ENCODE measurements at regions not wholly inside any gene's neighbourhood (a gene's known extent, or its start where the extent isn't known, plus 50 kb on each side); places are given as distances from the start of the nearest gene placed in this dataset.

DNA sequence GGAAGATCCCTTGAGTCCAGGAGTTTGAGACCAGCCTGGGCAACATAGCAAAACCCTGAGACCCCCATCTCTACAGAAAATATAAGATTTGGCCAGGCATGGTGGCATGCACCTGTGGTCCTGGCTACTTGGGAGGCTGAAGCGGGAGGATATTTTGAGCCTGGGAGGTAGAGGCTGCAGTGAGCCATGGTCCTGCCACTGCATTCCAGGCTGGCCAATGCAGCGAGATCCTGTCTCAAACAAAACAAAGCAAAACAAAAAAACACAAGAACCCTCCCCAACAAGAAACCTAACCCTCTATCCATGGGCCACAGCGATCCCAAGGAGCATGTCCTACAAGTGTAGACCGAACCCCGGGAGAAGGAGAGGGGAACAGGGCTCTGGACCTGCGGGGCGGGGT, 133.3 kb downstream of the MGAT5B start:
- no peak for DNase-seq (ENCODE audit: low read depth)

DNA sequence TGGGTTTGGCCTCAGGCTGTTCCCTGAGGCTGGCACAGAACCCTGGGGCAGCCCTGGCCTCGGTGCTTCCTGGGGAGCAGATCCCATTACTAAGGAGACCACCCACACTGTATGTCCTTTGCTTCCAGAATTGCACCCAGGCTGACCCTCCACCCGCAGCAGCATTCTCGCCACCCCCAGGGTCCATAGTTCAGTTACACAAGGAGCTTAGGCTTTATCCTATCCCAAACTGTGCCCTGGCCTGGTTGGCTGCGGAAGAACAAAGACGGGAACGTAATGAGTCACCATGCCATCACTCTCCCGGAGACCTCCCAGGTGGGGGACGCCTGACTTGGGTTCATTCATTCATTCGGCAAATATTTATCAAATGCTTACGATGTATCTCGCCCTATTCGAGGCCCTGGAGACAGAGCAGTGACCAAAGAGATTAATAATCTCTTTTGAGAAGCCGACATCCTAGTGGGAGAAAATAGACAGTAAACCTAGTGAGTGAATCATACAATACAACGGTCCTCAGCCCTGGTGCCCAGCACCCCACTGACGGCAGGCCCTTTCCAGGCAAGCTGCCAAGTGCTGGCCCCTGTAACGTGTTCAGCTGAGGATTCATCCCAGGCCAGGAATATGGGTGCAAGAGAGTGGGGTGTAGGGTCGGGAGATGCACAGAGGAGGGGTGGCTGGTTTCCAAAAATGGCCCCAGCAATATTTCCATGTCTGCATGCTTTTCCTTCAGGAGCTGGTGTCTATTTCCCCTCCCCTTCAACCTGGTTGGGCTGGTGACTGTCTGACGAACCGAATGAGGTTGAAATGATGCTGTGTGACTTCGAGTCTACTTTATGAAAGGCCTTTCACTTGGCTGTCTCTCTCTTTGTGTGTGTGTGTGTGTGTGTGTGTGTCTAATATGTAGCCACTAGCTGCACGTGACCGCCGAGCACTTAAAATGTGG, 134.2 kb downstream of the MGAT5B start:
- no peak for DNase-seq (ENCODE audit: low read depth)

DNA sequence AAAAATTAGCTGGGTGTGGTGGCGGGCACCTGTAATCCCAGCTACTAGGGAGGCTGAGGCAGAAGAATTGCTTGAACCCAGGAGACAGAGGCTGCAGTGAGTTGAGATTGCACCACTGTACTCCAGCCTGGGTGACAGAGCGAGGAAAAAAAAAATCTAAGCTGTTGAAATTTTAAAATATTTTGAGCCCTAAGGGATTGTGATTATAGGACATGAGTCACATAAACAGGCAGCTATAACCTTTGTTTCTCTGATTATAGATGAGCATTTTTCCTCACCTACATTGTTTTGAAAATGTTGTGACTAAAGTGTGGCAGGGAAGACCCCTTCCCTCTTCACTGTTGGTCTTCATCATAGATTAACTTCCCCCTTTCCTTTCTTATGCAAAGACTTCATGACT, 135.5 kb downstream of the MGAT5B start:
- no peak for DNase-seq (ENCODE audit: low read depth)

- no peak for DNase-seq (ENCODE audit: low read depth)
These were observed 133.7 kb upstream of the SEC14L1 start for GRCh38 chr17:77006971-77007649.

DNA sequence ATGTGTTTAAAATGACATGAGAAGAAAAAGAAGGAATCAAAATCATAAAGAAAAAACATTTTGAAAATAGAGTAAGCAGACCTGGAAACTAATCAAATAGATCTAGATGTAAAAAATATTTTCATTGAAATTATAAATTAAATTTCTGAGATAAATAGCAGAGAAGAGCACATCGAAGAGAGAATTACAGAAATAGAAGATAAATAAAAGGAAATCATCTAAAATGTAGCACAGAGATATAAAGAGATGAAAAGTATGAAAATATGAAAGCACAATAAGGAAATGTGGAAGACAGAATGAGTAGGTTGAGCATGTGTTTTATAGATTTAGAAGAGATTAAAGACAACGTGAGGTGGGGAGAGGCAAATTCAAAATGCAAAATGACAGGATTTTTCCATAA, 130.9 kb upstream of the SEC14L1 start:
- no peak for DNase-seq (ENCODE audit: low read depth)

DNA sequence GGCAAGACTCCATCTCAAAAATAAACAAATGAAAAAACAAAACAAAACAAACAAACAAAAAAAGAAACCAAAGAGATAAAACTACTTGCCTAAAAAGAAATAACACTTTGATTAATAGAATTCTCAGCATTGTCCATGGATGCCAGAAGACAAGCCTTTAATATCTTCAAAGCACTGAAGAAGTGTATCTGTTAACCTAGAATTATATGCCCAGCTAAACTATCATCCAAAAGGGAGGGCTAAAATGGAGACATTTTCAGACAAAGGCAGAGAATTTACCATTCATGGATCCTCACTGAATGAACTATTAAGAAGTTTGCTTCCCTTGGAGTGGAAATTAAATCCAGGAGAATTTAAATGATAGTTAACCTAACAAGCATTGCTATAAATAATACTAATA, 130.1 kb upstream of the SEC14L1 start:
- no peak for DNase-seq (ENCODE audit: low read depth)

DNA sequence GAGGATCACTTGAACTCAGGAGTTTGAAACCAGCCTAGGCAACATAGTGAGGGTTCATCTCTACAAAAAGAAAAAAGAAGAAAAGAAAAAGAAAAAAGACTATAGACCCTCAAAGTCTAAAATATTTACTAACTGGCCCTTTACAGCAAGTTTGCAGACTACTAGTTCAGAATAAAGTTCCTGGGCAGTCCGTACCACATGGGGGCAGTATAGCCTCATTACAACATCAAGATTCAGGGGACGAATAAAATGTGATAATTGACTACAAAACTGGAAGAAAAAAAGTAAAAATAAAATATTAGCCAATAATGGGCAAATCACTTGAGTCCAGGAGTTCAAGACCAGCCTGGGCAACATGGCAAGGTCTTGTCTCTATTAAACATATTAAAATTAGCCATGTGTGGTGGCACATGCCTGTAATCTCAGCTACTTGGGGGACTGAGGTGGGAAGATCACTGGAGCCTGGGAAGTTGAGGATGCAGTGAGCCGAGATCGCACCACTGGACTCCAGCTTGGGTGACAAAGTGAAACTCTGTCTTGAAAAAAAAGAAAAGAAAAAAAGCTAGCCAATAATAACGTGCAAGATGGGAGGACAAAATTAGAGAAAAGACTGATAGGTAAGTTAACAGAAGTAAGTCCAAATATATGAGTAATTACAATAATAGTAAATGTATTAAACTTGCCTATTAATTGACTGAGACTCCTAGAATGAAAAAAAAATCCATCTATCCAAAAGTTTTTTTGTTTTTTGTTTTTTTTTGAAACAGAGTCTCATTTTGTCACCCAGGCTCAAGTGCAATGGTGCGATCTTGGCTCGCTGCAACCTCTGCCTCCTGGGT, 129.4 kb upstream of the SEC14L1 start:
- no peak for DNase-seq (ENCODE audit: low read depth)

- DNase-seq (ENCODE audit: low read depth) = no peak
These were observed 122.3 kb upstream of the SEC14L1 start for GRCh38 chr17:77018504-77018903.

- no peak for DNase-seq (ENCODE audit: low read depth)
These were observed 120.8 kb upstream of the SEC14L1 start for GRCh38 chr17:77019893-77020379.

GRCh38 chr17:77020973-77021372, 119.8 kb upstream of the SEC14L1 start:
- no peak for DNase-seq (ENCODE audit: low read depth)

DNA sequence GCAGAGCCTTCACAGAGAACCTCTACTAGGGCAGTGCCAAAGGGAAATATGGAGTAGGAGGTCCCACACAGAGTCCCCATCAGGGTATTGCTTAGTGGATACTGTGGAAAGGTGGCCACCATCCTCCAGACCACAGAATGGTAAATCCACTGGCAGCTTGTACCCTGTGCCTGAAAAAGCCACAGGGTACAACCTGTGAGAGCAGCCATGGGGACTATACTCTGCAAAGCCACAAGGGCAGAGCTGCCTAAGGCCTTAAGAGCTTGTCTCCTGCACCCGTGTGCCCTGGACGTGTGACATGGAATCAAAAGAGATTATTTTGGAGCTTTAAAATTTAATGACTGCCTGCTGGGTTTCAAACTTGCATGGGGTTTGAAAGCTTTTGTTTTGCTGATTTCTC, 118.0 kb upstream of the SEC14L1 start:
- no peak for DNase-seq (ENCODE audit: low read depth)

DNA sequence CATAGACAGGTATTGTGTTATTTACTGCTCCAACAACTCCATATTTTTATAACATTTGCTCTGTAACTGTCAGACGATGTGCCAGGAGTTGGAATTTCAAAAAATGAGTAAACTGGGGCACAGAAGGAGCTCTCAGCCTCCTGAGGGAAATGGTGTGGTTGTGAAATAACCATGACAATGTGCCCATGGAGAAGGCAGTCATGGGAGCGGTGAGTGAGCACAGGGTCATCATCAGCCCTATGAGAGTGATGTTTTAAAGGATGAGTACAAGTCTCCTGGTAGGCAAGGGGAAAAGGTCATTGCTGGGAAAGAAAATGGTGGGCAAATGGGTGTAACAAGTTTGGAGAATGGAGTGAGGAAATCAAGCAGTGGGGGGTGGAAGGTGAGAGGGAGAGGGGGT, 115.0 kb upstream of the SEC14L1 start:
- DNase-seq (ENCODE audit: low read depth) = no peak

DNA sequence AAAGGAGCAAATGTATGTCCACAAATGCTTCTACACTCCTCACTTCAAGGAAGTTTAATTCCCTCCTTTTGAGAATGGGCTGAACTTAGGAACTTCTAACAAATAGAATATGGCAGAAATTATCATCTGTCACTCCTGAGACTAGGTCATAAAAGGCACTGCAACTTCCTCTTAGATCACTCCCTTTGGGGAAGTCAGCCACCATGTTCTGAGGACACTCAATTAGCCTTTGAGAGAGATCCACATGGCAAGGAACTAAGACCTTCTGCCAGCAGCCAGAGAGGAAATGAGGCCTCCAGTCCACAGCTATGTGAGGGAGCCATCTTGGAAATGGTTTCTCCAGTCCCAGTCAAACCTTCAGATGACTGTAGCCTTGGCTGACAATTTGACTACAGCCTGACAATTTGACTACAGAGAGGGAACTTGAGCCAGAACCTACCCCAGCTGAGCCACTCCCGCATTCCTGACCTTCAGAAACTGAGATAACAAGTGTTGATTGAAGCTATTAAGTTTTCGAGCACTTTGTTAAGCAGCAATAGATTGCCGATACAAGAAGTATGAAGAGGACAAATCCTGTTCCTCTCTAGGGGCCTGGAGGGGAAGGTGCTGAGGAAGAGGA, 113.4 kb upstream of the SEC14L1 start:
- no peak for DNase-seq (ENCODE audit: low read depth)

DNA sequence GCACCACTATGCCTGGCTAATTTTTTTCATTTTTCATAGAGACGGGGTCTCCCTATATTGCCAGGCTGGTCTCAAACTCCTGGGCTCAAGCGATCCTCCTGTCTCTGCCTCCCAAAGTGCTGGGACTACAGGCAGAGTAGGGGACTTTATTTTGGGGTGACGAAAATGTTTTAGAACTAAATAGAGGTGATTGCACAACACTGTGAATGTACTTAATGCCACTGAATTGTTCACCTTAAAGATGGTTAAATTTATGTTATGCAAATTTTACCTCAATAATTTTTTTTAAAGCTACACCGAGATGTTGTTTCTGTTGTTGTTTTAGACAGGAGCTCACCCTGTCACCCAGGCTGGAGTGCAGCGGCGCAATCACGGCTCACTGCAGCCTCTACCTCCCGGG, 111.9 kb upstream of the SEC14L1 start:
- DNase-seq (ENCODE audit: low read depth) = no peak

GRCh38 chr17:77032929-77033328, 107.8 kb upstream of the SEC14L1 start:
- no peak for DNase-seq (ENCODE audit: low read depth)

- DNase-seq (ENCODE audit: low read depth) = no peak
These were observed 106.8 kb upstream of the SEC14L1 start for GRCh38 chr17:77033892-77034404.

DNA sequence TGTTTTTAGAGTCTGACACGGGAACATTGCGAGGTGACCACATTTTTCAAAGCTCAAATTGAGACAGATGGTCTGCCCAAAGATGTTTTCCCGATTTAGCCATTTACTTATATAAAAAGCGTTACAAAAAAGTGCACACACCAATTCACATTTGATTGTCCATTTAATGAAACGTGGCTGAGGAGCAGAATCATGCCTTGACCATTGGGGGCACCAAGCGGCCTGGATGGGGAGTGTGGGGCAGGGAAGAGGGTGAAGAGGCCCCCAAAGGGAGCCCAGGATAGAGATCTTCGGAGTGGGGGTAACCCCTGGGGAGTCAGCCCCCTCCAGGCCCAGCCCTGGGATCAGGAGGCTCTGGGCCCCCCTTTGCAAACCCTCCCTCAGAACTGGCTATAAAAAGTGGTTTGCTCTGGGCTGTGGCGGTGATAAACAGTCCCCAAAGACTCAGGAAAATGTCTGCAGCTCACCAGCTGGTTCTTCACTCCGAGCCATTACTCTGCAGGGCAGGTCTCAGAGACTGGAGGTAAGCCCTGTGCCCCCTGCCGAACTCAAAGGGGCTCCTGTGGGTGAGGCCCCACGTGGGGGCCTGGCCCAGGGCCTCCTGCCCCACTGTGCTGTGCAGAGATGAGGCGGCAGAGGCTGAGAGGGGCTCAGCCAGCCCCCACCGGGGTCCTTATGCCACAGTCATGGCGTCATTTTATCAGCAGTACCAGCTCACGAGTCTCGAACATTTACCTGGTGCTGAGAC, 105.9 kb upstream of the SEC14L1 start:
- DNase-seq (ENCODE audit: low read depth) = no peak

DNA sequence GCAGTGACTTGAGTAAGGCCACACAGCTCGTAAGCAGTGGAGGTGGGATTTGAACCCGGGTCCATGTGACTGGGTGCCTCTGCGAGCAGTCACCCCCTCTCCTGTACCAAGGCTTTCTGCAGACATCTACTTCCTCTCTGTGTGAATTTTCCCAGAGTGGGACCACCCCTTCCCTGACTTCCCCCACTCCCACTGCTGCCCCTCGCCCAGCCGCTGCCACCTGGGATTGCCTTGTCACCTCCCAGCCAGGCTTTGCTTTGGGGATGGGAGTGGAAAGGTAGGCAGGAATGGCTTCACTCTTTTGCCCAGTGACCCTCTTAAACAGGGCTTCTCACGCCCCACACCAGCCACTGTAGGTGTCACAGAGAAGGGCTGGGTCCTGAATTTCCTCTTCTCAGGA, 105.2 kb upstream of the SEC14L1 start:
- no peak for DNase-seq (ENCODE audit: low read depth)

GRCh38 chr17:77036136-77036840, 104.5 kb upstream of the SEC14L1 start:
- no peak for DNase-seq (ENCODE audit: low read depth)

GRCh38 chr17:77036841-77037381, 103.9 kb upstream of the SEC14L1 start:
- DNase-seq (ENCODE audit: low read depth) = no peak

Data from activated T-helper 1 cell treated with Interleukin-2 at 50 U/mL for 16 hours (primary cell).